ENCODE measurements at regions not wholly inside any gene's neighbourhood (a gene's known extent, or its start where the extent isn't known, plus 50 kb on each side); places are given as distances from the start of the nearest gene placed in this dataset.
A peak's percentile ranks its signal among the peaks of the same experiment; 100 is the strongest.

DNA sequence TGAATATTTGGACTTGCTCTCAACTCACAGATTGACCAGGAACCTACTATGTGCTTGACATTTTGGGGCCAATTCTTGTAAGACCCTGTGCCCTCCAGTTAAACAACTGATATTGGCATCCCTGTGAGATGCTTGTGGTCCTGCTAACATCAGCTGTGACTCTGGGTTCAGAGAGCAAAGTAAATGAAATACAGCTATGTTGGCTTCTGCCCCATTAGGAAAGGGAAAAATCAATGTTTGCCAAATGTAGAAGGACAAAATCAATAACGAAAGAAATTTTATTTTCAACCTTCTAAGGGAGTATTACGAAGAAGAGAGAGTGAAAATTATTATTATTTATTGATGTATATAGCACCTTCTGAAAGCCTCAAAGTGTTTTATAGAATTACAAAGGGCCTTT is 266.9 kb upstream of the ARID1B start:
- no peak for DNase-seq

DNA sequence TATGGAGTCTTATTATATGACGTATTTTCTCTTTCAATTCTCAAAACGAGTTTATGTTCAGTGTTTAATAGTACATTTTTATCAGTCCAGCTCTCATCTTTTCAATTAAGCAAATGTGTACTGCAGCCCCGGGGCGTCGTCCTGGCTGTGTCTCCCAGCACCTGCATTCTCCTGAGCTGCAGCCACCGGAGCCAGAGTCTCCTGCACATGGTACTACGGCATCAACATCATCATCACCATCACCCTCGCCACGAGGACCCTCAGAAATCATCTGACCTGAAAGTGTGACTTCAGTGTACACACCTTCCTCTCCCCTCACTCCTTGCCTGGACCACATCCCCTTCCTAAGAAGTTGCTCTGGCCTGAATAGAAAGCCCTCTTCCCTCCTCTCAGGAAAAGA is 267.7 kb upstream of the ARID1B start:
- no peak for DNase-seq

DNA sequence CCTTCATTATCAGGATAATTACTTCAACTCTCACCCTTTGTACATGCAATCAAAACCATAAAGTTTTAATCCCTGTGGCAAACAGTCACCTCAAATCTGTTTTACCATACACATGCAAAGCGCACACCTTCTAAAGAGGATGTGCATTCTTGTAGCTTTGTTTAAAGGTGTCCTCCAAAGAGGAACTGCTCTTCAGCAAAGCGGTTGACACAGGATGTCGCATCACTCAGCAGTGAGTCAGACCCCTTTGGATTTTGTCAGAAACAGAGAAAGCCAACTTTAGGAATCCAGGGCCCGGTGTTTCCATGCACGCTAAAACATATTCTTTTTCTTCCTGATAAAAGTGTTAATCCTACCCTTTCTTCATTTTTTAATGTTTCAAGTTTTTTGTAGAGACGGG is 268.3 kb upstream of the ARID1B start:
- no peak for DNase-seq

- no peak for DNase-seq
Observed at GRCh38 chr6:156508126-156508525, 269.1 kb upstream of the ARID1B start.

DNA sequence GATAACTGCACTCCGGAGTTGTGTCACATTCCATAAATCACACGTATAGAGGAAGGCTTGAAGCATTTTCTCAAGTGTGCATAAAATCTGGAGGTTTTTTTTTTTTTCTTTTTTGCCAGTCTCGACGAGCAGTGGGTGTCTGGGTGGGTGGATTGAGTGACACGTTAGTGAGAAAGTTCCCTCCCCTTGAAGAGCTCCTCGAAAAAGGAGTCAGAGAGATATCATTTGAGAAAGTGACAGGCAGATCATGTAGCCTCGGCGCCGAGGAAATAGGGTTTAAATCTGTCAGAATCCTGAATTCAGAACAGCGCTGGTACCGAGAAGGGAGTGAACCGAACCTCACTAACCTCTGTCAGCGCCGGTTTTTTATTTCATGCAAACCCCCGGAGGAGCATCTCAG is 269.5 kb upstream of the ARID1B start:
- no peak for DNase-seq

- DNase-seq, result no peak
Observed at GRCh38 chr6:156507106-156507505, 270.1 kb upstream of the ARID1B start.

- no peak for DNase-seq
Observed at GRCh38 chr6:156502969-156503504, 274.1 kb upstream of the ARID1B start.

DNA sequence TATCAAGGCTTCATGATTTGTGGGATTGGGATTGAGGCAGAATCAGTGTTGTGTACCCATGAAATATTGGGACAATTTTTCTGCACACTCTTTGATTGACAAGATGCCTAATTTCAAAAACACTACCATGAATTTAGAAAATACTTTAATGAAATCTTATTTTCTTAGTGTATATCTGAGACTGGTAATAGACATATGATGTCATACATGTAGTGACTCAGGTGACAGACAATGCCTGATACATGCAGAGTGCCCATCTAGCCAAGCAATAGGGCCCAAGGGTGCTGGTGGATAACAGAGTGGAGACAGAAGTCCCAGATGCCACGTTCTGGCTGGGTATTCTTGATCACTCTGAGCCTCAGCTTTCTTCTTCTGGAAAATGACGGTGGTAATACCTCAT is 279.6 kb upstream of the ARID1B start:
- DNase-seq, result no peak

DNA sequence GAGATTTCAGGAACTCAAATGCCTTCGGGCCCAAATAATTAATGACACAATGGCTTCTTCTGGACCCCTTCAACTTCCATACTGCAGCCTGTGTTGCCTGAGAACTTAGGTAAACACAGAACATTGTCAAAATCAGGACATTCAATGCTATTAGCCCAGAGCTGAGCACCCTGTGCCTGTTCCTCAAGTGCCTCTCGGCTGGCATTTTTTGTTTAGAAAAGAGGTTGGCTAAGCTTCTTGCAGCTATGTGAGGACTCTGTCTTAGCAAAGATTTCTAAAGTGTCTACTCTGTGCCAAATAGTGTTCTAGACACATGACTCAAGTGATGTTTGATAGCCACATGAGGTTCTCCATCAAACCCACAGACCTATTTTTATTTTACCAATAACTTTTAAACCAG is 289.3 kb upstream of the ARID1B start:
- no peak for DNase-seq

DNA sequence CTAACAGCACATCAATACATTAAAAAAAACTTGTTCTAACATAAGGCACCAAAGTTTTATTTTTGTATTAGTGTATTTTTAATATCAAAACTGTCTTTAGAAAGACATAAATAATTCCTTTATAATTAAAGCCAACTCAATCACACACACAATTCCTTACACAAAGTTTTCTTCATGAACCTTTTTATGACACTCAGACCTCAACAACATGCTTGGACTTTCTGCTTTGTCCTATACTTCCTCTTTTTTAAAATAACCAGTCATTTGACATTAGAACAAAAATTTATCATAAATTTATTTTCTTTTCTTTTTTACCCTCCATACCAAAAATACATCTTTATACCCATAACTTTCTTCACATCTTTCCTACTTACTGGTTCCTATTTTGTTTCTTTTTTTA is 292.0 kb upstream of the ARID1B start:
- DNase-seq, result no peak

- DNase-seq, result no peak
Observed at GRCh38 chr6:156474507-156475120, 302.6 kb upstream of the ARID1B start.

GRCh38 chr6:156471000-156471399 is 306.2 kb upstream of the ARID1B start:
- DNase-seq, result no peak

GRCh38 chr6:156464100-156464878 is 312.9 kb upstream of the ARID1B start:
- DNase-seq, result no peak

DNA sequence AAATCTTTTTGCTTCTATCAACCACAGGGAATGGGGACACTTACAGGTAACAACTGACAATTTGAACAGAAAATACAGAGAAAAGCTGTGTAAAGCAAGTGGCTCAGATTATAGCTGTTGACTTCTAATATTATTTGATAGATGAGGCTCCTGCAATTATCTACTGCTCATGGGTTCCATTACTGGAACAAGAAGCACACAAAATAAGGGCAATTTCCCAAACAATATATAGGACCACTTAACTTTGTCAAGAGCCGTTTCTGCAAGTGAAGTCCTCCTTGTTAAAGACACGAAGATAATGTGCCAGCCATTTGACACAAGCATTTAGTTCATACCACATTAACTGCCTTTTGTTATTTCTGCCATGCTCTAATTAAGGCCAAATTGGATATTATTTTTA is 315.5 kb upstream of the ARID1B start:
- DNase-seq, result peak; percentile 28

GRCh38 chr6:156457601-156458000 is 319.6 kb upstream of the ARID1B start:
- no peak for DNase-seq

DNA sequence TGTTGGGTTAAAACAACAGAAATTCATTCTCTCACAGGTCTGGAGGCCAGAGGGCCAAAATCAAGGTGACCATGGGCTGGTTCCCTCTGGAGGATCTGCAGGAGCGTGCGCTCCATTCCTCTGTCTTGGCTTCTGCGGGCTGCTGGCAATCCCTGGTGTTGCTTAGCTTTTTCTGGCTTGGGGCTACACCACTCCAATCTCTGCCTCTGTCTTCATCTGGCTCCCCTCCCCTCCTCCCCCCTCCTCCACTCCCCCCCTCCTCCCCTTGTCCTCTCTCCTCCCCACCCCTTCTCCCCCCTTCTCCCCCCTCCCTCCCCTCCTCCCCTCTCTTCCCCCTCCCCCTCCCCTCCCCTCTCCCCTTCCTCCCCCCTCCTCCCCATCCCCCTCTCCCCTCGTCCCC is 321.3 kb upstream of the ARID1B start:
- no peak for DNase-seq

GRCh38 chr6:156454867-156455266 is 322.3 kb upstream of the ARID1B start:
- no peak for DNase-seq

- DNase-seq, result no peak
Observed at GRCh38 chr6:156451726-156452125, 325.5 kb upstream of the ARID1B start.

DNA sequence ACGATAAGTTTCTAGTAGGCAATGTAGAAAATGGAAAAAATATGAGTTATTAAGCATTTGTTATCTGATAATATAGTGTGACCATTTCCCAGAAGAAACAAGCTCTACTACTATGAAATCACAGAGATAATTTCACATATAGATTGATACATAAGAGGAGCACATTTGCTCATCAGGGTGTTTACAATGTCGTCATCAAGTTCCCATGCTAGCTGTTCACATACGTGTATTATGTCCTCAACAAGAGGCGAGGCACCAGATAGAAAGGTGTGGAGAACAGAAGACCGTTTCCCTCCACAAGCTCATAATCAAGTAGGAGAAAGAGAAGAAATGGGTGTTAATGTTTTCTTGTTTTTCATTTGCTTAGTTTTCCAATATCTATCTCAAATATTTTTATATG is 326.1 kb upstream of the ARID1B start:
- DNase-seq, result no peak

GRCh38 chr6:156450421-156450820 is 326.8 kb upstream of the ARID1B start:
- no peak for DNase-seq

- no peak for DNase-seq
Observed at GRCh38 chr6:156449569-156449968, 327.6 kb upstream of the ARID1B start.

GRCh38 chr6:156449128-156449527 is 328.1 kb upstream of the ARID1B start:
- peak; percentile 70 for DNase-seq

DNA sequence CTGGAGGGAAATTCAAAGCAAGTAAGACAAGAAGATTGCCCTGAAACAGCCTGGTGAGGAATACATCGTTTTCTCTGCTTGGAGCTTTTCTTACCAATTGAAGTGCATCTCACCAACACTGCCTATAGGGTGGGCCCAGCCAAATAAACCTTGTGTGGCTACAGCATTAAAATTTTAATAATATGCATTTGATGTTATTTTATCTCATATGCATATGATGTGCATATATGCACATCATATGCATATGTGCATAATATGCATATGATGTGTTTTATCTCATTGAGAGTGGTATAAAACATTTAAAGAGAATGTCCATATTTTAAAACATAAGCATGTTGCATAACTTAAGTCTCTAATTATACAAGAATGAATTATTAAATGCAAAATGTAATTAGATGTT is 328.6 kb upstream of the ARID1B start:
- DNase-seq, result no peak

GRCh38 chr6:156440688-156441087 is 336.5 kb upstream of the ARID1B start:
- no peak for DNase-seq
